CD4-positive, alpha-beta memory T cell (primary cell): ENCODE measurements at regions not wholly inside any gene's neighbourhood (a gene's known extent, or its start where the extent isn't known, plus 50 kb on each side); places are given as distances from the start of the nearest gene placed in this dataset.

Experiments used
- CTCF ChIA-PET: fragments of 350-600 bp; sonication (Branson Sonifier 250); formaldehyde crosslinking; loops from one replicate; lab custom pipeline; 2021; ENCODE audit warnings: inconsistent platforms; ENCODE audit not compliant: partially characterized antibody; lab: Charles Lee
- POLR2A ChIA-PET: fragments of 350-600 bp; sonication (Branson Sonifier 250); formaldehyde crosslinking; loops from one replicate; lab custom pipeline; 2021; ENCODE audit not compliant: partially characterized antibody; lab: Charles Lee
- DNase-seq, 5 donors: peaks; one replicate each; pipeline versions ENCODE4 v3.0.0 to v3.0.0-alpha.2; 2020 to 2022; ENCODE audit warnings: mixed read lengths in 1 of 5
- H3K27ac ChIP-seq: one replicate; pipeline ENCODE4 v1.7.0; 2013; ENCODE audit warnings: low read depth, low read length
- H3K27me3 ChIP-seq: 2 replicates; pipeline ENCODE4 v1.7.0; 2013; ENCODE audit warnings: mild to moderate bottlenecking, low read length, moderate library complexity; ENCODE audit not compliant: insufficient read depth
- H3K36me3 ChIP-seq: 2 replicates; pipeline ENCODE4 v1.7.0; 2013; ENCODE audit warnings: mild to moderate bottlenecking, low read length, moderate library complexity; ENCODE audit not compliant: insufficient read depth
- H3K4me1 ChIP-seq: 2 replicates; pipeline ENCODE4 v1.7.0; 2013; ENCODE audit warnings: mild to moderate bottlenecking, low read length, moderate library complexity; ENCODE audit not compliant: insufficient read depth
- H3K4me3 ChIP-seq, 2 donors: one replicate each; pipeline ENCODE4 v1.7.0; 2013; ENCODE audit warnings: low read length in 2 of 2, mild to moderate bottlenecking in 1 of 2
- H3K9me3 ChIP-seq, 2 donors: one replicate each; pipeline ENCODE4 v1.7.0; 2013; ENCODE audit warnings: low read length in 2 of 2, control low read depth in 1 of 2; ENCODE audit not compliant: control insufficient read depth in 1 of 2
- H3K27ac Mint-ChIP-seq, 7 donors: one replicate each; pipeline ENCODE4 v1.8.0; 2020 to 2021; ENCODE audit warnings: mixed read lengths in 7 of 7, mild to moderate bottlenecking in 6 of 7, inconsistent platforms in 3 of 7, moderate library complexity in 3 of 7
- H3K27me3 Mint-ChIP-seq, 2 donors: one replicate each; pipeline ENCODE4 v1.8.0; 2020 to 2021; ENCODE audit warnings: mixed read lengths in 2 of 2
- H3K36me3 Mint-ChIP-seq, 2 donors: one replicate each; pipeline ENCODE4 v1.8.0; 2020 to 2021; ENCODE audit warnings: mixed read lengths in 2 of 2, inconsistent platforms in 1 of 2, mild to moderate bottlenecking in 1 of 2
- H3K4me1 Mint-ChIP-seq, 4 donors: one replicate each; pipeline ENCODE4 v1.8.0; 2020 to 2021; ENCODE audit warnings: mixed read lengths in 4 of 4, mild to moderate bottlenecking in 1 of 4
- H3K4me3 Mint-ChIP-seq, 8 donors: one replicate each; pipeline ENCODE4 v1.8.0; 2020 to 2021; ENCODE audit warnings: mixed read lengths in 8 of 8, mild to moderate bottlenecking in 7 of 8, moderate library complexity in 6 of 8, inconsistent platforms in 3 of 8
- H3K9me3 Mint-ChIP-seq, 8 donors: one replicate each; pipeline ENCODE4 v1.8.0; 2020 to 2021; ENCODE audit warnings: mixed read lengths in 8 of 8, mild to moderate bottlenecking in 5 of 8, inconsistent platforms in 3 of 8, moderate library complexity in 1 of 8
- intact Hi-C: fragments of 100-400 bp; cut with micrococcal nuclease; formaldehyde crosslinking; loops from one replicate; pipeline ENCODE4 v1.15.1; 2023

- no peaks in the 10 kb centered on the region for H3K4me1 ChIP-seq
- no peak overlapping the region for H3K4me3 ChIP-seq
- H3K9me3 ChIP-seq, result no peaks in the 10 kb centered on the region
- H3K27ac ChIP-seq, result no peak overlapping the region
- Mint-ChIP-seq H3K4me3 (no peak overlapping the region), H3K9me3 (peaks cover 0 to 3% (median 0%) of the 10 kb centered on the region in 8 donors), H3K4me1 (no peaks in the 10 kb centered on the region), H3K27ac (no peak overlapping the region), H3K27me3 (peaks cover 2 to 7% of the 10 kb centered on the region in 2 donors), H3K36me3 (no peaks in the 10 kb centered on the region)
- POLR2A ChIA-PET, result no interaction called here
- H3K36me3 ChIP-seq, result no peaks in the 10 kb centered on the region
- no peaks in the 10 kb centered on the region for H3K27me3 ChIP-seq
- CTCF ChIA-PET, result no interaction called here
- DNase-seq, result no peak
- intact Hi-C loops, result no loop called here
Measured at GRCh38 chr1:209030454-209031167, 552.9 kb upstream of the CAMK1G start.

GRCh38 chr1:209037064-209037463, 546.5 kb upstream of the CAMK1G start:
- no peaks in the 10 kb centered on the region for H3K36me3 Mint-ChIP-seq
- H3K9me3 ChIP-seq, result no peaks in the 10 kb centered on the region
- no peaks in the 10 kb centered on the region for H3K36me3 ChIP-seq
- CTCF ChIA-PET, result no interaction called here
- POLR2A ChIA-PET, result no interaction called here
- no peaks in the 10 kb centered on the region for H3K27me3 ChIP-seq
- no peak overlapping the region for H3K27ac Mint-ChIP-seq
- no peak for DNase-seq
- intact Hi-C loops, result no loop called here
- H3K4me1 ChIP-seq, result no peaks in the 10 kb centered on the region
- peaks cover 4 to 9% of the 10 kb centered on the region in 2 donors for H3K27me3 Mint-ChIP-seq
- no peak overlapping the region for H3K27ac ChIP-seq
- H3K4me3 ChIP-seq, result no peak overlapping the region
- H3K9me3 Mint-ChIP-seq, result no peaks in the 10 kb centered on the region
- H3K4me1 Mint-ChIP-seq, result no peaks in the 10 kb centered on the region
- H3K4me3 Mint-ChIP-seq, result no peak overlapping the region

- no peak for DNase-seq
- H3K27me3 Mint-ChIP-seq, result peaks cover 3 to 9% of the 10 kb centered on the region in 2 donors
- H3K9me3 ChIP-seq, result no peaks in the 10 kb centered on the region
- ChIA-PET CTCF (no interaction called here), POLR2A (no interaction called here)
- no peaks in the 10 kb centered on the region for H3K36me3 ChIP-seq
- H3K4me3 ChIP-seq, result no peak overlapping the region
- H3K4me1 ChIP-seq, result no peaks in the 10 kb centered on the region
- H3K36me3 Mint-ChIP-seq, result no peaks in the 10 kb centered on the region
- no peaks in the 10 kb centered on the region for H3K4me1 Mint-ChIP-seq
- no peaks in the 10 kb centered on the region for H3K27me3 ChIP-seq
- no peak overlapping the region for H3K4me3 Mint-ChIP-seq
- H3K27ac ChIP-seq, result no peak overlapping the region
- intact Hi-C loops, result no loop called here
- H3K9me3 Mint-ChIP-seq, result peaks cover 0 to 2% (median 0%) of the 10 kb centered on the region in 8 donors
- H3K27ac Mint-ChIP-seq, result no peak overlapping the region
Measured at GRCh38 chr1:209038316-209038715, 545.2 kb upstream of the CAMK1G start.

GRCh38 chr1:209038735-209039134, 544.8 kb upstream of the CAMK1G start:
- no peaks in the 10 kb centered on the region for H3K4me1 Mint-ChIP-seq
- ChIA-PET POLR2A (no interaction called here), CTCF (no interaction called here)
- Histone ChIP-seq H3K36me3 (no peaks in the 10 kb centered on the region), H3K9me3 (no peaks in the 10 kb centered on the region), H3K4me1 (no peaks in the 10 kb centered on the region), H3K27me3 (no peaks in the 10 kb centered on the region), H3K4me3 (no peak overlapping the region), H3K27ac (no peak overlapping the region)
- H3K9me3 Mint-ChIP-seq, result peaks cover 0 to 2% (median 0%) of the 10 kb centered on the region in 8 donors
- H3K36me3 Mint-ChIP-seq, result no peaks in the 10 kb centered on the region
- no peak overlapping the region for H3K4me3 Mint-ChIP-seq
- H3K27me3 Mint-ChIP-seq, result peaks cover 3 to 9% of the 10 kb centered on the region in 2 donors
- DNase-seq, result no peak
- no peak overlapping the region for H3K27ac Mint-ChIP-seq
- intact Hi-C loops, result no loop called here

- ChIA-PET POLR2A (no interaction called here), CTCF (no interaction called here)
- Histone ChIP-seq H3K36me3 (no peaks in the 10 kb centered on the region), H3K27ac (no peak overlapping the region), H3K9me3 (no peaks in the 10 kb centered on the region), H3K27me3 (no peaks in the 10 kb centered on the region), H3K4me1 (no peaks in the 10 kb centered on the region), H3K4me3 (no peak overlapping the region)
- H3K4me1 Mint-ChIP-seq, result no peaks in the 10 kb centered on the region
- H3K36me3 Mint-ChIP-seq, result no peaks in the 10 kb centered on the region
- H3K27me3 Mint-ChIP-seq, result peaks cover 3 to 7% of the 10 kb centered on the region in 2 donors
- no peak overlapping the region for H3K4me3 Mint-ChIP-seq
- DNase-seq, result no peak
- H3K27ac Mint-ChIP-seq, result no peak overlapping the region
- H3K9me3 Mint-ChIP-seq, result peaks cover 0 to 2% (median 0%) of the 10 kb centered on the region in 8 donors
- intact Hi-C loops, result no loop called here
Measured at GRCh38 chr1:209040351-209040750, 543.2 kb upstream of the CAMK1G start.

- ChIA-PET CTCF (no interaction called here), POLR2A (no interaction called here)
- Histone ChIP-seq H3K27ac (no peak overlapping the region), H3K4me3 (no peak overlapping the region), H3K4me1 (no peaks in the 10 kb centered on the region), H3K9me3 (no peaks in the 10 kb centered on the region), H3K36me3 (no peaks in the 10 kb centered on the region), H3K27me3 (no peaks in the 10 kb centered on the region)
- H3K27ac Mint-ChIP-seq, result no peak overlapping the region
- H3K36me3 Mint-ChIP-seq, result no peaks in the 10 kb centered on the region
- H3K27me3 Mint-ChIP-seq, result peaks cover 4 to 5% of the 10 kb centered on the region in 2 donors
- intact Hi-C loops, result no loop called here
- DNase-seq, result no peak
- peaks cover 0 to 2% (median 0%) of the 10 kb centered on the region in 8 donors for H3K9me3 Mint-ChIP-seq
- H3K4me3 Mint-ChIP-seq, result no peak overlapping the region
- H3K4me1 Mint-ChIP-seq, result no peaks in the 10 kb centered on the region
Measured at GRCh38 chr1:209041927-209042326, 541.6 kb upstream of the CAMK1G start.

- Mint-ChIP-seq H3K36me3 (no peaks in the 10 kb centered on the region), H3K9me3 (peaks cover 0 to 2% (median 0%) of the 10 kb centered on the region in 8 donors), H3K27me3 (peaks cover 4 to 5% of the 10 kb centered on the region in 2 donors), H3K4me3 (no peak overlapping the region), H3K4me1 (no peaks in the 10 kb centered on the region), H3K27ac (no peak overlapping the region)
- ChIA-PET CTCF (no interaction called here), POLR2A (no interaction called here)
- Histone ChIP-seq H3K27ac (no peak overlapping the region), H3K4me1 (no peaks in the 10 kb centered on the region), H3K27me3 (no peaks in the 10 kb centered on the region), H3K9me3 (no peaks in the 10 kb centered on the region), H3K4me3 (no peak overlapping the region), H3K36me3 (no peaks in the 10 kb centered on the region)
- no peak for DNase-seq
- intact Hi-C loops, result no loop called here
Measured at GRCh38 chr1:209042413-209042812, 541.1 kb upstream of the CAMK1G start.
